Suprapubic skin (tissue), 4 donors: ENCODE measurements at regions not wholly inside any gene's neighbourhood (a gene's known extent, or its start where the extent isn't known, plus 50 kb on each side); places are given as distances from the start of the nearest gene placed in this dataset.

Experiments used
- DNase-seq, 2 donors: peaks; one replicate each; pipeline ENCODE4 v3.0.0-alpha.2; 2019; ENCODE audit warnings: low spot score in 2 of 2
- H3K27ac ChIP-seq: fragments of 200-600 bp; sonication (generic); one replicate; pipeline ENCODE4 v1.5.1; 2019
- H3K27me3 ChIP-seq: fragments of 200-600 bp; sonication (generic); one replicate; pipeline ENCODE4 v1.5.1; 2019
- H3K36me3 ChIP-seq: fragments of 200-600 bp; sonication (generic); one replicate; pipeline ENCODE4 v1.5.1; 2019
- H3K4me1 ChIP-seq: fragments of 200-600 bp; sonication (generic); one replicate; pipeline ENCODE4 v1.5.1; 2019
- H3K4me3 ChIP-seq: fragments of 200-600 bp; sonication (generic); one replicate; pipeline ENCODE4 v1.5.1; 2019; ENCODE audit warnings: mild to moderate bottlenecking
- H3K9me3 ChIP-seq: fragments of 200-600 bp; sonication (generic); one replicate; pipeline ENCODE4 v1.5.1; 2019
- EP300 ChIP-seq: sonication (generic); formaldehyde crosslinking; IDR thresholded peaks from one replicate; pipeline ENCODE4 v1.6.1; 2017; ENCODE audit warnings: antibody characterized with exemption
- POLR2A ChIP-seq, 2 donors: fragments of 450-650 bp; IDR thresholded peaks; one replicate each; pipeline ENCODE4 v1.6.1; 2017; ENCODE audit warnings: antibody characterized with exemption in 2 of 2, mild to moderate bottlenecking in 2 of 2, moderate library complexity in 2 of 2
- POLR2AphosphoS5 ChIP-seq, 3 donors: sonication (generic); formaldehyde crosslinking; IDR thresholded peaks; one replicate each; pipeline ENCODE4 v1.6.1; 2017; ENCODE audit warnings: antibody characterized with exemption in 3 of 3
- WGBS: methylation state at CpG from one replicate; pipeline ENCODE4 v1.1.5; 2018; 5-methylcytosine and 5-hydroxymethylcytosine counted together
- TF ChIP-seq, protein P1 (sequence below), 2 donors: fragments of 200-600 bp in 1 of 2; fragments of 450-650 bp in 1 of 2; sonication (generic) in 1 of 2; IDR thresholded peaks; one replicate each; pipeline ENCODE4 v1.5.1; 2016 to 2019; ENCODE audit warnings: antibody characterized with exemption in 2 of 2, mild to moderate bottlenecking in 1 of 2, moderate library complexity in 1 of 2

DNA sequence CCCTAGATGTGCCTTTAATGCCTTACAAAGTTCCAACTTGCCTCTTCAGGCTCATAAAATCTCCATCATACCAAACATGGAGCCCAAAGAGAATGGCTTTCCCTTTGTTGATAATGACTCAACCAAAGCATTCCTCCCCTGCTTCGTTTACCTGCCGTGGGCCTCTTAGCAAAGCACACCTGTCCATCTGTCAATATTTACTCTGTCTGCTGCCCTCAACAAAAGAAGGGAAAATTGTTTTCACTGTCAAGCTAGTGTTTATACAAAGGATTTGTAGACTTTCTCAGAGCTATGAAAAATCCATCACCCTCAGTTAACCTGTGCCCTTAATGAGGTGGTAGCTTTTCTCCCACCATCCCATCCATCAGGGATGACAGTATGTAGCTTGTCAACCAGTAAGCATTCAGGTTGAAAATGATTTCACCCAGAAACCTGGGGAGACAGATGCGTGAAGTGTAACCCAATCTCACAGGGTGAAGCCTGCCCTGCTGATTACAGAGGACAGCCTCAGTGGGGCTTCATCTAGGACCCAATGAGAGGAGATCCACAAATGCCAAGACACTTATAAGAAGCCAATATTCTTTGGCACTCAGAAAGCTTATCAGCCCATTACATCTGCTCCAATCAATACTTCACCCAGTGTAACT, 278.1 kb downstream of the NUAK1 start:
- Histone ChIP-seq H3K27me3 (no peaks in the 10 kb centered on the region), H3K9me3 (no peaks in the 10 kb centered on the region), H3K36me3 (no peaks in the 10 kb centered on the region), H3K27ac (no peak overlapping the region), H3K4me1 (peaks cover 4% of the 10 kb centered on the region), H3K4me3 (no peak overlapping the region)
- 94% methylated on average over 3 of the region's 3 CpGs for WGBS
- DNase-seq = no peak
- no peak for TF ChIP-seq EP300

DNA sequence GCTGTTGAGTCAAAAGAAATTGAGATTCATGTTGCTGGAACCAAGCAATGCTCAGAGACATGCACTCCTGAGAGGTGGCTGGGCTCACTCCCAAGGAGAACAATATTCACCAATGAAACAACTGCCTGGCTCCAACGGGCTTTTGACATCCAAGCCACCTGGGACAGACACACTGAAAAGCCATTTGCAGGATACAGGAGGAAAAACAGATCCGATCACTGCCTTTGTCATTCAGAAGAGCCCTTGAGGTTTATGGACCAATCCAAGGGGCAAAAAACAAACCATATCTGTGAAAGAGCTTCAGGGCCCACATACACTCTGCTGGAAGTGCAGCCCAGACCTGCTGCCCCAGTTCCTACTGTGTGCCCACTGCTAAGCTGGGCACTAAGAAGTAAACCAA, 277.5 kb downstream of the NUAK1 start:
- WGBS = 75% methylated on average over 2 of the region's 2 CpGs
- no peak for DNase-seq
- no peaks in the 10 kb centered on the region for H3K36me3 ChIP-seq
- H3K9me3 ChIP-seq = no peaks in the 10 kb centered on the region
- TF ChIP-seq POLR2A (IDR thresholded peaks at IDR 0.05) (no peak), POLR2AphosphoS5 (IDR thresholded peaks at IDR 0.05) (no peak)
- H3K27me3 ChIP-seq = no peaks in the 10 kb centered on the region
- H3K27ac ChIP-seq = no peak overlapping the region
- no peaks in the 10 kb centered on the region for H3K4me1 ChIP-seq
- no peak overlapping the region for H3K4me3 ChIP-seq

DNA sequence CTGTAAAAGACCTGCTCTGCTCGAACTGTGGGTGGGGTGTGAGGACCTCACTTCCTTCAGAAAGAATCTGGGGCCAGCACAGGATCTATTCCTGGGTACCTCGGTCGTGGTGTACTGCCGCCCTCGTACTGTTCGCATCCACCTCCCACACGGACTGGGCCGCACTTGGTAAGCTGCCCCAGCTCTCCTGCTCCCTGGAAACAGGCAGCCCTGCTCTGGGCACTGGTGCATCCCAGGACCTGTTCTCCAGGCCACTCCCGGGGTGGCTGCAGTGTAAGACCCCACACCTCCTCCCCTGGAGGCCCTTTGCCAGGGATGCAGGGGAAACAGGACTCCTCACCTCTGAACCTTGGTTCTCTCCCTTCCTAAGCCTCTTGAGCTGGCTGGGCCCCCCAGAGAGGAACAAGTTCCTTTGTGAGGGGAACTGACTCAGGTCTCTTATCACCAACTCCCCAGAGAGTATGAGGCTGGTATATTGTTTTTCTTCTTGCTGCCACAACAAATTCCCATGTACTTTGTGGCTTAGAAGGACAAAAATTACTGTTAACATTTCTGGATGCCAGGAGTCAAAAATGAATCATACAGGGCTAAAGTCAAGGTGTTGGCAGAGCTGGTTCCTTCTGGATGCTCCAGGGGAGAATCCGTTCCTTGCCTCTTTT, 276.5 kb downstream of the NUAK1 start:
- no peaks in the 10 kb centered on the region for H3K36me3 ChIP-seq
- WGBS = 91% methylated on average over 10 of the region's 10 CpGs
- no peak overlapping the region for H3K4me3 ChIP-seq
- no peaks in the 10 kb centered on the region for H3K4me1 ChIP-seq
- DNase-seq = no peak
- no peak overlapping the region for H3K27ac ChIP-seq
- TF ChIP-seq POLR2A (IDR thresholded peaks at IDR 0.05) = no peak
- TF ChIP-seq, protein P1, sequence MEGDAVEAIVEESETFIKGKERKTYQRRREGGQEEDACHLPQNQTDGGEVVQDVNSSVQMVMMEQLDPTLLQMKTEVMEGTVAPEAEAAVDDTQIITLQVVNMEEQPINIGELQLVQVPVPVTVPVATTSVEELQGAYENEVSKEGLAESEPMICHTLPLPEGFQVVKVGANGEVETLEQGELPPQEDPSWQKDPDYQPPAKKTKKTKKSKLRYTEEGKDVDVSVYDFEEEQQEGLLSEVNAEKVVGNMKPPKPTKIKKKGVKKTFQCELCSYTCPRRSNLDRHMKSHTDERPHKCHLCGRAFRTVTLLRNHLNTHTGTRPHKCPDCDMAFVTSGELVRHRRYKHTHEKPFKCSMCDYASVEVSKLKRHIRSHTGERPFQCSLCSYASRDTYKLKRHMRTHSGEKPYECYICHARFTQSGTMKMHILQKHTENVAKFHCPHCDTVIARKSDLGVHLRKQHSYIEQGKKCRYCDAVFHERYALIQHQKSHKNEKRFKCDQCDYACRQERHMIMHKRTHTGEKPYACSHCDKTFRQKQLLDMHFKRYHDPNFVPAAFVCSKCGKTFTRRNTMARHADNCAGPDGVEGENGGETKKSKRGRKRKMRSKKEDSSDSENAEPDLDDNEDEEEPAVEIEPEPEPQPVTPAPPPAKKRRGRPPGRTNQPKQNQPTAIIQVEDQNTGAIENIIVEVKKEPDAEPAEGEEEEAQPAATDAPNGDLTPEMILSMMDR (IDR thresholded peaks at IDR 0.05) = no peak
- no peak for TF ChIP-seq POLR2AphosphoS5 (IDR thresholded peaks at IDR 0.05)
- TF ChIP-seq EP300 = no peak
- no peaks in the 10 kb centered on the region for H3K27me3 ChIP-seq
- no peaks in the 10 kb centered on the region for H3K9me3 ChIP-seq

DNA sequence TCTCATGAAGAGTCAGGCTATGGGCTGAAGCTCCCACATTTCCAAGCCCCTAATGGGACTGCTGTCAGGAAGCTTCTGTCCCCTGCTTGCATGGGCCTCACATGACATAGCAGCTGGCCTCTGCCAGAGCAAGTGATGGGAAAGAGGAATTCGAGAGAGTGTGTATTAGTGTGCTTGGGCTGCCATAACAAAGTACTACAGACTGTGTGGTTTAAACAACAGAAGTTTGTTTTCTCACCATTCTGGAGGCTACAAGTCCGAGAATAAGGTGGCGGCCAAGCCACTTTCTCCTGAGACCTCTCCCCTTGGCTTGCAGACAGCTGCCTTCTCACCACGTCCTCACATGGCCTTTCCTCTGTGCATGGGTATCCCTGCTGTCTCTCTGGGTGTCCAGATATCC, 274.4 kb downstream of the NUAK1 start:
- no peaks in the 10 kb centered on the region for H3K36me3 ChIP-seq
- TF ChIP-seq EP300 (no peak), POLR2A (IDR thresholded peaks at IDR 0.05) (no peak), POLR2AphosphoS5 (IDR thresholded peaks at IDR 0.05) (no peak)
- TF ChIP-seq, protein P1 (IDR thresholded peaks at IDR 0.05) = no peak
- DNase-seq = no peak

DNA sequence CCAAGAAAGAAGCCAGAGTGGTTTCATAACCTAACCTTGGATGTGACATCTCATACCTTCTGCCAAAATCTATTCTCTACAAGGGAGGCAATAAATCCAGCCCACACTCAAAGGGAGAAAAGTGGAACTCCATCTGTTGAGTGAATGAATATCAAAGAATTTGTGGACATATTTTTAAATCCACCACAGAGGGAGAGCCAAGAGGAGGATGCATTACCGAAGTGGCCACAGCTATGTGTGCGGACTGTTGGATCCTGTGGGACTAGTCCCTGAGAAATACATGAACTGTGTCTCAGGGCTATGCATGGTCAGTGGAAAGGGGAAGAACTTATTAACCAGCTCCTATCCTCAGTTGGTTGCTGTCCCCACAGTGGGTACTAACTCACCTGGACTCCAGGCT, 273.9 kb downstream of the NUAK1 start:
- Histone ChIP-seq H3K36me3 (no peaks in the 10 kb centered on the region), H3K27me3 (no peaks in the 10 kb centered on the region), H3K4me3 (no peak overlapping the region), H3K4me1 (no peaks in the 10 kb centered on the region), H3K27ac (no peak overlapping the region), H3K9me3 (no peaks in the 10 kb centered on the region)
- DNase-seq = no peak
- TF ChIP-seq EP300 (no peak), POLR2A (IDR thresholded peaks at IDR 0.05) (no peak), POLR2AphosphoS5 (IDR thresholded peaks at IDR 0.05) (no peak)
- TF ChIP-seq, protein P1 (IDR thresholded peaks at IDR 0.05) = no peak
- 85% methylated on average over 2 of the region's 2 CpGs for WGBS

More for the DNA sequence above, 274.4 kb downstream of the NUAK1 start:
- Histone ChIP-seq H3K9me3 (no peaks in the 10 kb centered on the region), H3K4me3 (no peak overlapping the region), H3K27me3 (no peaks in the 10 kb centered on the region), H3K4me1 (no peaks in the 10 kb centered on the region), H3K27ac (no peak overlapping the region)
- 89% methylated on average over 4 of the region's 4 CpGs for WGBS

DNA sequence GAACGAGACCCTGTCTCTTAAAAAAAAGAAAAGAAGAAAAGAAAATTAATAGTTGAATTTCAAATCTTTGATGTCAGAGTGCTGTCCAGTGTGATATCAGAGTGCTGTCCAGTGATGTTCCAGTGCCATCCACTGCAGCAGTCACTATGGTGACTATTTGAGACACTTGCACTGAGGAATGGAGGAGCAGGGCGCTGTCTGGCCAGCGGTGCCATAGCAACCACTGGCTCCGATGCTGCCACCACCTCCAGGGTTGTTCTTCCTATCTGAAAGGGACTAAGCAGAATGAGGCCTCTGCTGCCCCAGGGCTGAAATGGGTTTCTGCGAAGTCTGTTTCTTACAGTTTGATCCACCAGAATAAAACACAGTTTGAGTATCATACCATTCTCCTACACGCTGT, 272.9 kb downstream of the NUAK1 start:
- Histone ChIP-seq H3K4me1 (no peaks in the 10 kb centered on the region), H3K36me3 (no peaks in the 10 kb centered on the region), H3K9me3 (no peaks in the 10 kb centered on the region), H3K4me3 (no peak overlapping the region), H3K27me3 (no peaks in the 10 kb centered on the region), H3K27ac (no peak overlapping the region)
- DNase-seq = no peak
- no peak for TF ChIP-seq POLR2A (IDR thresholded peaks at IDR 0.05)
- TF ChIP-seq, protein P1 (IDR thresholded peaks at IDR 0.05) = no peak
- TF ChIP-seq EP300 = no peak
- TF ChIP-seq POLR2AphosphoS5 (IDR thresholded peaks at IDR 0.05) = no peak
- 91% methylated on average over 6 of the region's 6 CpGs for WGBS
